ENCODE measurements at regions not wholly inside any gene's neighbourhood (a gene's known extent, or its start where the extent isn't known, plus 50 kb on each side); places are given as distances from the start of the nearest gene placed in this dataset.

- no peak for DNase-seq
Measured at GRCh38 chr11:33646629-33647028, 54.0 kb downstream of the C11orf91 start.

GRCh38 chr11:33646168-33646567 is 54.5 kb downstream of the C11orf91 start:
- DNase-seq = no peak

- no peak for DNase-seq
Measured at GRCh38 chr11:33645686-33646085, 54.9 kb downstream of the C11orf91 start.

GRCh38 chr11:33643167-33643824 is 57.3 kb downstream of the C11orf91 start:
- DNase-seq = no peak

GRCh38 chr11:33642461-33643166 is 58.0 kb downstream of the C11orf91 start:
- no peak for DNase-seq

GRCh38 chr11:33640730-33641371 is 59.8 kb downstream of the C11orf91 start:
- DNase-seq = no peak

GRCh38 chr11:33638608-33639007 is 62.0 kb downstream of the C11orf91 start:
- DNase-seq = no peak

- DNase-seq = peak; percentile 62
Measured at GRCh38 chr11:33636104-33636503, 64.5 kb downstream of the C11orf91 start.

GRCh38 chr11:33635161-33635560 is 65.5 kb downstream of the C11orf91 start:
- peak; percentile 77 for DNase-seq

- peak; percentile 86 for DNase-seq
Measured at GRCh38 chr11:33634291-33634834, 66.3 kb downstream of the C11orf91 start.

GRCh38 chr11:33633251-33634003 is 67.2 kb downstream of the C11orf91 start:
- DNase-seq = peak; percentile 75

- DNase-seq = no peak
Measured at GRCh38 chr11:33631749-33632091, 68.9 kb downstream of the C11orf91 start.

- DNase-seq = no peak
Measured at GRCh38 chr11:33630936-33631748, 69.5 kb downstream of the C11orf91 start.

- no peak for DNase-seq
Measured at GRCh38 chr11:33624083-33624482, 76.5 kb downstream of the C11orf91 start.

- DNase-seq = no peak
Measured at GRCh38 chr11:33622806-33623205, 77.8 kb downstream of the C11orf91 start.

- DNase-seq = peak; percentile 64
Measured at GRCh38 chr11:33622186-33622585, 78.4 kb downstream of the C11orf91 start.

- peak; percentile 73 for DNase-seq
Measured at GRCh38 chr11:33620423-33621171, 80.0 kb downstream of the C11orf91 start.

GRCh38 chr11:33618956-33619355 is 81.7 kb downstream of the C11orf91 start:
- no peak for DNase-seq

GRCh38 chr11:33618351-33618710 is 82.3 kb downstream of the C11orf91 start:
- no peak for DNase-seq

- DNase-seq = no peak
Measured at GRCh38 chr11:33617672-33618350, 82.8 kb downstream of the C11orf91 start.

GRCh38 chr11:33616552-33616951 is 84.1 kb downstream of the C11orf91 start:
- peak; percentile 29 for DNase-seq
